ENCODE measurements at regions not wholly inside any gene's neighbourhood (a gene's known extent, or its start where the extent isn't known, plus 50 kb on each side); places are given as distances from the start of the nearest gene placed in this dataset.

GRCh38 chr3:153599685-153600084, 437.7 kb downstream of the RAP2B start:
- no peak for TF ChIP-seq CTCF (IDR thresholded peaks at IDR 0.05)
- Histone ChIP-seq H3K36me3 (ENCODE audit: control insufficient read depth, insufficient read depth, low read length) (no peaks in the 10 kb centered on the region), H3K9ac (no peak overlapping the region)

GRCh38 chr3:153600896-153601295, 438.9 kb downstream of the RAP2B start:
- Histone ChIP-seq H3K9me3 (ENCODE audit: control insufficient read depth, low read length) (no peaks in the 10 kb centered on the region), H3K9ac (no peak overlapping the region), H3K79me2 (no peaks in the 10 kb centered on the region), H3K4me1 (no peaks in the 10 kb centered on the region), H3K4me3 (ENCODE audit: low read depth, low read length) (no peak overlapping the region), H3K27me3 (ENCODE audit: control insufficient read depth, insufficient read depth, low read length) (no peaks in the 10 kb centered on the region), H3K36me3 (ENCODE audit: control insufficient read depth, insufficient read depth, low read length) (no peaks in the 10 kb centered on the region), H3K4me2 (ENCODE audit: low read length) (no peak overlapping the region), H3K27ac (no peak overlapping the region), H2AFZ (no peak overlapping the region)
- TF ChIP-seq CTCF (IDR thresholded peaks at IDR 0.05): no peak

More at GRCh38 chr3:153599685-153600084, 437.7 kb downstream of the RAP2B start:
- Histone ChIP-seq H2AFZ (no peak overlapping the region), H3K4me1 (no peaks in the 10 kb centered on the region), H3K4me2 (ENCODE audit: low read length) (no peak overlapping the region), H3K9me3 (ENCODE audit: control insufficient read depth, low read length) (no peaks in the 10 kb centered on the region), H3K27me3 (ENCODE audit: control insufficient read depth, insufficient read depth, low read length) (no peaks in the 10 kb centered on the region), H3K4me3 (ENCODE audit: low read depth, low read length) (no peak overlapping the region), H3K79me2 (no peaks in the 10 kb centered on the region), H3K27ac (peak overlapping the region; percentile 32)

GRCh38 chr3:153601374-153601853, 439.4 kb downstream of the RAP2B start:
- Histone ChIP-seq H3K4me1 (no peaks in the 10 kb centered on the region), H3K4me3 (ENCODE audit: low read depth, low read length) (no peak overlapping the region), H3K9ac (no peak overlapping the region), H3K27me3 (ENCODE audit: control insufficient read depth, insufficient read depth, low read length) (no peaks in the 10 kb centered on the region), H3K4me2 (ENCODE audit: low read length) (no peak overlapping the region), H3K79me2 (no peaks in the 10 kb centered on the region), H2AFZ (no peak overlapping the region), H3K27ac (no peak overlapping the region), H3K36me3 (ENCODE audit: control insufficient read depth, insufficient read depth, low read length) (peaks cover 2% of the 10 kb centered on the region), H3K9me3 (ENCODE audit: control insufficient read depth, low read length) (no peaks in the 10 kb centered on the region)
- no peak for TF ChIP-seq CTCF (IDR thresholded peaks at IDR 0.05)

- H3K27me3 ChIP-seq (ENCODE audit: control insufficient read depth, insufficient read depth, low read length): no peaks in the 10 kb centered on the region
- H3K27ac ChIP-seq: no peak overlapping the region
- TF ChIP-seq CTCF (IDR thresholded peaks at IDR 0.05): no peak
- H3K4me2 ChIP-seq (ENCODE audit: low read length): no peak overlapping the region
- no peaks in the 10 kb centered on the region for H3K4me1 ChIP-seq
- no peak overlapping the region for H3K9ac ChIP-seq
- H3K4me3 ChIP-seq (ENCODE audit: low read depth, low read length): no peak overlapping the region
- no peaks in the 10 kb centered on the region for H3K9me3 ChIP-seq (ENCODE audit: control insufficient read depth, low read length)
- H2AFZ ChIP-seq: no peak overlapping the region
- peaks cover 2% of the 10 kb centered on the region for H3K36me3 ChIP-seq (ENCODE audit: control insufficient read depth, insufficient read depth, low read length)
- no peaks in the 10 kb centered on the region for H3K79me2 ChIP-seq
Measured at GRCh38 chr3:153602801-153603200, 440.8 kb downstream of the RAP2B start.

GRCh38 chr3:153614140-153614539, 452.1 kb downstream of the RAP2B start:
- no peaks in the 10 kb centered on the region for H3K4me1 ChIP-seq
- H3K36me3 ChIP-seq (ENCODE audit: control insufficient read depth, insufficient read depth, low read length): no peaks in the 10 kb centered on the region
- H3K9me3 ChIP-seq (ENCODE audit: control insufficient read depth, low read length): no peaks in the 10 kb centered on the region
- H3K79me2 ChIP-seq: no peaks in the 10 kb centered on the region
- no peaks in the 10 kb centered on the region for H3K27me3 ChIP-seq (ENCODE audit: control insufficient read depth, insufficient read depth, low read length)
- H3K4me3 ChIP-seq (ENCODE audit: low read depth, low read length): no peak overlapping the region
- H2AFZ ChIP-seq: no peak overlapping the region
- no peak overlapping the region for H3K9ac ChIP-seq
- no peak overlapping the region for H3K4me2 ChIP-seq (ENCODE audit: low read length)
- no peak overlapping the region for H3K27ac ChIP-seq
- TF ChIP-seq CTCF (IDR thresholded peaks at IDR 0.05): no peak

Measured in parathyroid adenoma (tissue), 2 donors.